Pancreas (tissue), 10 donors: ENCODE measurements at regions not wholly inside any gene's neighbourhood (a gene's known extent, or its start where the extent isn't known, plus 50 kb on each side); places are given as distances from the start of the nearest gene placed in this dataset.

Experiments used
- ATAC-seq, 4 donors: fragments of 200-7000 bp; cut with Tn5 transposase; one replicate each; pipeline versions ENCODE4 v1.8.0 to v1.9.1; 2020; ENCODE audit warnings: mild to moderate bottlenecking in 4 of 4, moderate library complexity in 4 of 4
- DNase-seq, 6 donors: peaks; one replicate each; pipeline ENCODE4 v3.0.0-alpha.2; 2020
- FAIRE-seq: peaks from 2 replicates; lab custom pipeline; 2012; peaks lifted over from hg19 to GRCh38; lab: Jason Lieb, UNC
- H3K27ac ChIP-seq, 4 donors: fragments of 200-600 bp; sonication (generic); 1 replicate in 3 of 4; 2 replicates in 1 of 4; pipeline versions ENCODE4 v1.5.0 to v1.8.0; 2020
- H3K27me3 ChIP-seq, 4 donors: fragments of 200-600 bp; one replicate each; pipeline ENCODE4 v1.8.0; 2021
- H3K36me3 ChIP-seq, 3 donors: fragments of 200-600 bp; sonication (generic) in 1 of 3; one replicate each; pipeline versions ENCODE4 v1.5.0 to v1.8.0; 2020 to 2021
- H3K4me1 ChIP-seq, 3 donors: fragments of 200-600 bp; one replicate each; pipeline ENCODE4 v1.8.0; 2021
- H3K4me3 ChIP-seq, 4 donors: fragments of 200-600 bp; sonication (generic) in 2 of 4; one replicate each; pipeline versions ENCODE4 v1.5.0 to v1.8.0; 2020 to 2021
- H3K9me3 ChIP-seq, 4 donors: fragments of 200-600 bp; one replicate each; pipeline ENCODE4 v1.8.0; 2021
- WGBS, 2 donors: extraction: QIAGEN DNeasy Blood & Tissue Kit; methylation state at CpG; one replicate each; pipeline ENCODE4 v1.1.7; 2013; 5-methylcytosine and 5-hydroxymethylcytosine counted together
- intact Hi-C, 3 donors: fragments of 100-400 bp; cut with DNase I; formaldehyde crosslinking; loops; one replicate each; pipeline versions ENCODE4 v1.11.1 to v1.14.2; 2022
- TF ChIP-seq, protein P1 (sequence below), 4 donors: fragments of 200-600 bp; sonication (generic) in 3 of 4; IDR thresholded peaks; one replicate each; pipeline versions ENCODE4 v1.5.0 to v1.8.0; 2021; ENCODE audit warnings: antibody characterized with exemption in 4 of 4
- donor health status: healthy with polysubstance abuse.
- donor health status: DM: no; HTN: no; CAD: no; lungs with moderate emphysema.
- donor health status: DM: no; HTN: no; CAD: no.
- donor health status: control.
- donor health status: control.
- donor health status: Bipolar disorder and iron deficiency.
- donor health status: DM: yes; HTN: yes; CAD: no.
- donor health status: DM: no; HTN: no; CAD: no.
- donor health status: DM: no; HTN: no; CAD: no.
- donor health status: DM: yes; HTN: yes; CAD: no.

DNA sequence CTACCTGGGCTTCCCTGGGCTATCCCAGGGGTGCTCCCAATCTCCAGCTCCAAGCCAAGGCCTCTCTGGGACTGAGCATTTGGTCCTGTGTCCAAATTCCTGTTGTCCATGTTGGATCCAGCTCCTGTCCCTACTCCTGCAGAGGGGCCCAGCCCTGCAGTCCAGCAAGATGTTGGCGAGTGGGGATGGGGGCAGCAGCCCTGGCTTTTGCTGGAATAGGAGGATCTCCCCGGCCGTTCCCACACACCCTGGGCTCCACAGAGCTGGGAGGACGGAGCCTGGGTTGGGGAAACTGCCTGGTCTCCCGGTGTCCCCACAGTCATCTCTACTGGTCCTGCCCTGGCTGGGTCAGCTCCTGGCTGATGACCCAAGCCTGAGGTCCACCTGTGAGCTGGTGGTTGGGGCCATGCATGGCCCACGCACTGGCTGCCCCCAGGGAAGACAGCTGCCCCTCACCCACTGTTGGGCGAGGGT is 219.6 kb upstream of the C14orf180 start:
- WGBS, 2 donors = 58 to 76% methylated on average over 7 of the region's 7 CpGs
- H3K4me1 ChIP-seq = no peaks in the 10 kb centered on the region
- H3K9me3 ChIP-seq = no peaks in the 10 kb centered on the region
- no peaks in the 10 kb centered on the region for H3K27me3 ChIP-seq
- H3K27ac ChIP-seq = no peak overlapping the region
- FAIRE-seq (no peak), DNase-seq (peak in 1 of 6 donors; percentile 39), ATAC-seq (no peak)
- TF ChIP-seq, protein P1, sequence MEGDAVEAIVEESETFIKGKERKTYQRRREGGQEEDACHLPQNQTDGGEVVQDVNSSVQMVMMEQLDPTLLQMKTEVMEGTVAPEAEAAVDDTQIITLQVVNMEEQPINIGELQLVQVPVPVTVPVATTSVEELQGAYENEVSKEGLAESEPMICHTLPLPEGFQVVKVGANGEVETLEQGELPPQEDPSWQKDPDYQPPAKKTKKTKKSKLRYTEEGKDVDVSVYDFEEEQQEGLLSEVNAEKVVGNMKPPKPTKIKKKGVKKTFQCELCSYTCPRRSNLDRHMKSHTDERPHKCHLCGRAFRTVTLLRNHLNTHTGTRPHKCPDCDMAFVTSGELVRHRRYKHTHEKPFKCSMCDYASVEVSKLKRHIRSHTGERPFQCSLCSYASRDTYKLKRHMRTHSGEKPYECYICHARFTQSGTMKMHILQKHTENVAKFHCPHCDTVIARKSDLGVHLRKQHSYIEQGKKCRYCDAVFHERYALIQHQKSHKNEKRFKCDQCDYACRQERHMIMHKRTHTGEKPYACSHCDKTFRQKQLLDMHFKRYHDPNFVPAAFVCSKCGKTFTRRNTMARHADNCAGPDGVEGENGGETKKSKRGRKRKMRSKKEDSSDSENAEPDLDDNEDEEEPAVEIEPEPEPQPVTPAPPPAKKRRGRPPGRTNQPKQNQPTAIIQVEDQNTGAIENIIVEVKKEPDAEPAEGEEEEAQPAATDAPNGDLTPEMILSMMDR (IDR thresholded peaks at IDR 0.05) = no peak
- no peaks in the 10 kb centered on the region for H3K36me3 ChIP-seq
- no peak overlapping the region for H3K4me3 ChIP-seq
- intact Hi-C loops = no loop called here

DNA sequence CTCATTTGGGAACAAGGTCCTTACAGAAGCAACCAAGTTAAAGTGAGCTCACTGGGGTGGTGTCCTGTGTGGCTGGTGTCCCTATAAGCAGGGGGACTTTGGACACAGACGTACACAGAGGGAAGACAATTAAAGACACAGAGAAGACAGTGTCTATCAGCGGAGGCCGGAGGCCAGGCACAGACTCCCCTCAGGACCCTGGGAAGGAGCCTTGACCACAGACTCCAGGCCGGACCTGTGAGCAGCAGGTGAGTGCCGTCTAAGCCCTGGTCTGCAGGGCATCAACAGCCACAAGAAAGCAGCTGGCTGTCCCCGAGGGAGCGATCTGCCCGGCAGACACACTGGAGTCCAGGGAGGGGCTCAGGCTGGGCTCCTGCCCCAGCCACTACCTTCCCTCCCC is 219.1 kb upstream of the C14orf180 start:
- whole genome bisulfite sequencing, 2 donors = 56 to 73% methylated on average over 8 of the region's 8 CpGs

DNA sequence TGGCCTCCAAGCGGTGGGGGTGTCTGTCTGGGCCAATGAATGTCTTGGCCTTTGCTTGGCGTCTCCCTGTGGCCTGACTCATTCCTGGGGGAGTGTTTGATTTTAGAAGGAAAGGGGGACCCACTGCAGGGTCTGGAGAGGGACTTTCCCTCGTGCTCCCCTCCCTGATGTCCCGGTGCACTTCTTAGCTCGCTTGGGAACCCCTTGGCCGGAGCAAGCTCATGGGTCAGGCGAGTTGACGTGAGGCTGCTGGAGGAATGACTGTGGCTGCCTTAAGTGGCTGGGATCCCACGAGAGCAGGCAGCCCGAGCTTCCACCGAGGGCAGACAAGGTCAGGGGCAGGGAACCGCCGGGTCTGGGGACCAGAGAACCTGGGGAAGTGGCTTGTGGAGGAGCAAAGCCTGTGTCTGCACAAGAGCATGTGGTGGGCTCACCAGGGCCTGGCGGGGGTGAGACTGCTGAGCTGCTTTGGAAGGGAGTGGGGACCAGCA is 218.4 kb upstream of the C14orf180 start:
- DNase-seq (peak in 1 of 6 donors; percentile 48), ATAC-seq (no peak), FAIRE-seq (no peak)
- intact Hi-C loops = no loop called here
- Histone ChIP-seq H3K4me3 (no peak overlapping the region), H3K27me3 (no peaks in the 10 kb centered on the region), H3K27ac (no peak overlapping the region), H3K9me3 (no peaks in the 10 kb centered on the region), H3K4me1 (no peaks in the 10 kb centered on the region), H3K36me3 (no peaks in the 10 kb centered on the region)
- TF ChIP-seq, protein P1 (IDR thresholded peaks at IDR 0.05) = no peak
- WGBS, 2 donors = 55 to 63% methylated on average over 14 of the region's 14 CpGs

More for the DNA sequence above, 219.1 kb upstream of the C14orf180 start:
- no peaks in the 10 kb centered on the region for H3K9me3 ChIP-seq
- DNase-seq = peak in 1 of 6 donors; percentile 30
- no peak for ATAC-seq
- TF ChIP-seq, protein P1 (IDR thresholded peaks at IDR 0.05) = no peak
- no peak overlapping the region for H3K27ac ChIP-seq
- FAIRE-seq = no peak
- H3K4me3 ChIP-seq = no peak overlapping the region
- intact Hi-C loops = no loop called here
- H3K4me1 ChIP-seq = no peaks in the 10 kb centered on the region
- H3K36me3 ChIP-seq = no peaks in the 10 kb centered on the region
- H3K27me3 ChIP-seq = no peaks in the 10 kb centered on the region

DNA sequence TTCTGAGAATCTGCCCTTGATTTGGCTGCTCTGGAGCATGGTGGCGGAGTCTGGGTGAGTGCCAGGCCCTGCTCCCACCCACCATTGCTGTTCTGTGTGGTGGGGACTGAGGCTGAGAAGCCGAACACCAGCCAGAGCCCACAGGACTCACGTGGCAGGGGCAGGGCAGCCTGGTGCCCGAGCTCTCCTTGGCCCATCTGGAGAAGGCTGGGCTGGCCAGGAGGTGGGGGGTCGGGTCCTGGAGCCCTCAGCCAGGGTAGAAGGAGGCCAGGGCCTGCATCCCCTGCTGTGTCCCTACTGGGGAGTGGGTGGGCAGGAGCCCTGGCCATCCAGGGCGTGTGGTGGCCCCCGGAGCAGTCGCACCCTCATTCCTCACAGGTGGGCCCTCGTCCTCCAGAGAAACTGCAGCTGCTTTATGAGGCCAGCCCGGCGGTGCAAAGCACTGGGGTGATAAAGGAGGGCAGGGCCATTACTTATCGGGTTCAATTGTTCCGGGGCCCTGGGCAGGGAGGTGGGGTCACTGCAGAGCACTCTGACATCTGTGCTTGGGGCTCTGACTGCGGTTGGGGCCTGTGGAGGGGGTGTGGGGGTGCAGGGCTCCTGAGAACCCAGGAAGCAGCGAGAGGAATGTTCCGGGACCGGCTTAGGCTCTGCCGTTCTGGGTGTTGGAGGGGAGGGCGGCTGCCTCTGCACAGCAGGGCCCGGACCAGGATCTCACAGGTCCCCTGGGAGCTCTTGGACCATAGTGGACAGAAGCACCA is 217.5 kb upstream of the C14orf180 start:
- TF ChIP-seq, protein P1 (IDR thresholded peaks at IDR 0.05) = no peak
- WGBS, 2 donors = 50 to 65% methylated on average over 20 of the region's 20 CpGs
- no peaks in the 10 kb centered on the region for H3K9me3 ChIP-seq
- H3K36me3 ChIP-seq = no peaks in the 10 kb centered on the region
- DNase-seq (peak in 2 of 6 donors; percentile 35 to 49), ATAC-seq (no peak), FAIRE-seq (no peak)
- no peak overlapping the region for H3K4me3 ChIP-seq
- no peak overlapping the region for H3K27ac ChIP-seq
- intact Hi-C loops = no loop called here
- H3K4me1 ChIP-seq = no peaks in the 10 kb centered on the region
- no peaks in the 10 kb centered on the region for H3K27me3 ChIP-seq
